Colonic mucosa (tissue), 4 donors: ENCODE measurements at regions not wholly inside any gene's neighbourhood (a gene's known extent, or its start where the extent isn't known, plus 50 kb on each side); places are given as distances from the start of the nearest gene placed in this dataset.

Experiments used
- DNase-seq: peaks from one replicate; pipeline ENCODE4 v3.0.0-alpha.2; 2020
- H3K27ac ChIP-seq: fragments of 200-600 bp; one replicate; pipeline ENCODE4 v1.8.0; 2021
- H3K27me3 ChIP-seq: fragments of 200-600 bp; one replicate; pipeline ENCODE4 v1.8.0; 2021
- H3K36me3 ChIP-seq: fragments of 200-600 bp; one replicate; pipeline ENCODE4 v1.8.0; 2021
- H3K4me1 ChIP-seq: fragments of 200-600 bp; one replicate; pipeline ENCODE4 v1.8.0; 2021; ENCODE audit warnings: mild to moderate bottlenecking
- H3K4me3 ChIP-seq: fragments of 200-600 bp; one replicate; pipeline ENCODE4 v1.8.0; 2021
- H3K9ac ChIP-seq, 2 donors: one replicate each; pipeline ENCODE4 v1.7.0; 2013; ENCODE audit warnings: control low read depth in 2 of 2, low read depth in 2 of 2, low read length in 2 of 2
- H3K9me3 ChIP-seq: fragments of 200-600 bp; one replicate; pipeline ENCODE4 v1.8.0; 2021
- CTCF ChIP-seq: fragments of 200-600 bp; IDR thresholded peaks from one replicate; pipeline ENCODE4 v1.8.0; 2022; ENCODE audit warnings: antibody characterized with exemption, mild to moderate bottlenecking
- intact Hi-C: fragments of 100-400 bp; cut with DNase I; formaldehyde crosslinking; loops from one replicate; pipeline ENCODE4 v1.14.1; 2022
- donor health status: healthy.
- donor health status: DM: no; HTN: no; CAD: no.
- donor health status: DM: no; HTN: no; CAD: no.

- intact Hi-C loops = no loop called here
- no peak for DNase-seq
- no peaks in the 10 kb centered on the region for H3K36me3 ChIP-seq
Observed at GRCh38 chr11:44443836-44444769, 121.4 kb upstream of the CD82 start.

GRCh38 chr11:44444770-44445321 is 120.6 kb upstream of the CD82 start:
- no peak for TF ChIP-seq CTCF
- no peaks in the 10 kb centered on the region for H3K27me3 ChIP-seq
- H3K36me3 ChIP-seq = no peaks in the 10 kb centered on the region
- H3K27ac ChIP-seq = no peak overlapping the region
- H3K9me3 ChIP-seq = no peaks in the 10 kb centered on the region
- intact Hi-C loops = no loop called here
- no peak for DNase-seq
- no peaks in the 10 kb centered on the region for H3K4me1 ChIP-seq
- no peak overlapping the region for H3K4me3 ChIP-seq
- no peak overlapping the region for H3K9ac ChIP-seq

More at GRCh38 chr11:44443836-44444769, 121.4 kb upstream of the CD82 start:
- Histone ChIP-seq H3K4me3 (no peak overlapping the region), H3K4me1 (no peaks in the 10 kb centered on the region), H3K9me3 (no peaks in the 10 kb centered on the region), H3K27ac (no peak overlapping the region), H3K9ac (no peak overlapping the region), H3K27me3 (no peaks in the 10 kb centered on the region)
- TF ChIP-seq CTCF = no peak

GRCh38 chr11:44445500-44446365 is 119.7 kb upstream of the CD82 start:
- no peak for DNase-seq
- H3K9me3 ChIP-seq = no peaks in the 10 kb centered on the region
- intact Hi-C loops = no loop called here

GRCh38 chr11:44446366-44446762 is 119.1 kb upstream of the CD82 start:
- H3K36me3 ChIP-seq = no peaks in the 10 kb centered on the region
- no peak overlapping the region for H3K9ac ChIP-seq
- no peaks in the 10 kb centered on the region for H3K9me3 ChIP-seq
- intact Hi-C loops = no loop called here
- H3K4me1 ChIP-seq = no peaks in the 10 kb centered on the region
- no peak for DNase-seq
- no peak for TF ChIP-seq CTCF
- H3K27me3 ChIP-seq = no peaks in the 10 kb centered on the region
- no peak overlapping the region for H3K4me3 ChIP-seq
- no peak overlapping the region for H3K27ac ChIP-seq

More at GRCh38 chr11:44445500-44446365, 119.7 kb upstream of the CD82 start:
- Histone ChIP-seq H3K36me3 (no peaks in the 10 kb centered on the region), H3K27me3 (no peaks in the 10 kb centered on the region), H3K4me1 (no peaks in the 10 kb centered on the region), H3K27ac (no peak overlapping the region), H3K4me3 (no peak overlapping the region), H3K9ac (no peak overlapping the region)
- no peak for TF ChIP-seq CTCF

- Histone ChIP-seq H3K4me1 (no peaks in the 10 kb centered on the region), H3K9ac (no peak overlapping the region)
- DNase-seq = no peak
Observed at GRCh38 chr11:44446996-44447771, 118.3 kb upstream of the CD82 start.

More at GRCh38 chr11:44446996-44447771, 118.3 kb upstream of the CD82 start:
- Histone ChIP-seq H3K27ac (no peak overlapping the region), H3K4me3 (no peak overlapping the region), H3K9me3 (no peaks in the 10 kb centered on the region), H3K27me3 (no peaks in the 10 kb centered on the region), H3K36me3 (no peaks in the 10 kb centered on the region)
- intact Hi-C loops = no loop called here
- TF ChIP-seq CTCF = no peak
